Limb (tissue), 2 donors: ENCODE measurements at regions not wholly inside any gene's neighbourhood (a gene's known extent, or its start where the extent isn't known, plus 50 kb on each side); places are given as distances from the start of the nearest gene placed in this dataset.

Experiments
- DNase-seq, 2 donors: peaks; one replicate each; pipeline ENCODE4 v3.0.0-alpha.2; 2016; ENCODE audit errors: extremely low spot score in 2 of 2

- DNase-seq = no peak
Observed at GRCh38 chr10:111801841-111802240, 381.7 kb downstream of the GPAM start.

GRCh38 chr10:111804781-111805180, 378.8 kb downstream of the GPAM start:
- no peak for DNase-seq

GRCh38 chr10:111811517-111811916, 372.0 kb downstream of the GPAM start:
- no peak for DNase-seq

- DNase-seq = no peak
Observed at GRCh38 chr10:111820471-111820870, 363.1 kb downstream of the GPAM start.

GRCh38 chr10:111821871-111822270, 361.7 kb downstream of the GPAM start:
- no peak for DNase-seq

- DNase-seq = no peak
Observed at GRCh38 chr10:111822661-111823060, 360.9 kb downstream of the GPAM start.

GRCh38 chr10:111824128-111824527, 359.4 kb downstream of the GPAM start:
- DNase-seq = no peak

- no peak for DNase-seq
Observed at GRCh38 chr10:111830359-111830758, 353.2 kb downstream of the GPAM start.

- no peak for DNase-seq
Observed at GRCh38 chr10:111831058-111831457, 352.5 kb downstream of the GPAM start.

GRCh38 chr10:111833251-111833650, 350.3 kb downstream of the GPAM start:
- DNase-seq = no peak

- DNase-seq = peak in 1 of 2 donors; percentile 47
Observed at GRCh38 chr10:111835574-111835973, 348.0 kb downstream of the GPAM start.

- no peak for DNase-seq
Observed at GRCh38 chr10:111836064-111836463, 347.5 kb downstream of the GPAM start.

- DNase-seq = no peak
Observed at GRCh38 chr10:111836571-111836970, 347.0 kb downstream of the GPAM start.

GRCh38 chr10:111837086-111837485, 346.5 kb downstream of the GPAM start:
- no peak for DNase-seq

- no peak for DNase-seq
Observed at GRCh38 chr10:111837985-111838384, 345.6 kb downstream of the GPAM start.

GRCh38 chr10:111840546-111840945, 343.0 kb downstream of the GPAM start:
- DNase-seq = no peak

- no peak for DNase-seq
Observed at GRCh38 chr10:111852801-111853200, 330.8 kb downstream of the GPAM start.

- DNase-seq = no peak
Observed at GRCh38 chr10:111856631-111857030, 326.9 kb downstream of the GPAM start.

GRCh38 chr10:111865550-111865949, 318.0 kb downstream of the GPAM start:
- DNase-seq = no peak

GRCh38 chr10:111871458-111871857, 312.1 kb downstream of the GPAM start:
- DNase-seq = no peak

GRCh38 chr10:111872591-111872990, 311.0 kb downstream of the GPAM start:
- no peak for DNase-seq

- DNase-seq = no peak
Observed at GRCh38 chr10:111873041-111873440, 310.5 kb downstream of the GPAM start.

- DNase-seq = no peak
Observed at GRCh38 chr10:111873621-111874135, 309.9 kb downstream of the GPAM start.

- no peak for DNase-seq
Observed at GRCh38 chr10:111874576-111874975, 309.0 kb downstream of the GPAM start.
